K562 (cell line): ENCODE measurements at regions not wholly inside any gene's neighbourhood (a gene's known extent, or its start where the extent isn't known, plus 50 kb on each side); places are given as distances from the start of the nearest gene placed in this dataset.
A peak's percentile ranks its signal among the peaks of the same experiment; 100 is the strongest.

Experiments used
- ATAC-seq: fragments of 200-7000 bp; cut with Tn5 transposase; 3 replicates; pipeline ENCODE4 v1.9.1; 2020; ENCODE audit warnings: moderate library complexity
- BruUV-seq: library from RNA; stranded (reverse); fragments of 400-500 nt; replicated peaks from 2 replicates; lab custom pipeline; 2021; lab: Mats Ljungman, UMichigan
- CTCF ChIA-PET: fragments of 300-600 bp; formaldehyde crosslinking; extraction: SDS; loops from one replicate; lab custom pipeline; 2021; ENCODE audit warnings: low intra/inter-chr PET ratio; lab: Yijun Ruan, JAX
- POLR2A ChIA-PET: fragments of 300-600, 350-650 bp; sonication (Branson Sonifier 250); formaldehyde crosslinking; extraction: SDS; loops from one replicate; lab custom pipeline; 2021; ENCODE audit warnings: antibody characterized with exemption, inconsistent platforms; lab: Yijun Ruan, JAX
- DNase-seq, 4 experiments: peaks; one replicate each; pipeline versions ENCODE4 v3.0.0 to v3.0.0-alpha.2; 2011 to 2018; ENCODE audit warnings: low spot score in 3 of 4, mixed read lengths in 3 of 4; ENCODE audit errors: extremely low read depth in 1 of 4
- FAIRE-seq: peaks from 2 replicates; lab custom pipeline; 2011; peaks lifted over from hg19 to GRCh38; lab: Jason Lieb, UNC
- H2AFZ ChIP-seq: 2 replicates; pipeline ENCODE4 v1.6.0; 2011; ENCODE audit warnings: low read depth, low read length, control low read depth, inconsistent platforms
- H3K27ac ChIP-seq: fragments of 200-600 bp; 3 replicates; pipeline ENCODE4 v1.8.0; 2011; ENCODE audit warnings: low read depth, mild to moderate bottlenecking, control low read depth, inconsistent platforms, low read length, moderate library complexity, mixed read lengths; ENCODE audit errors: extremely low read depth
- H3K27me3 ChIP-seq, 2 experiments: fragments of 300-600 bp in 1 of 2; 2 replicates in 1 of 2; 3 replicates in 1 of 2; pipeline versions ENCODE4 v1.6.0 to v1.8.0; 2011; ENCODE audit warnings: inconsistent platforms in 2 of 2, low read length in 2 of 2, mild to moderate bottlenecking in 1 of 2, mixed read lengths in 1 of 2, moderate library complexity in 1 of 2; ENCODE audit not compliant: control insufficient read depth in 2 of 2, insufficient read depth in 2 of 2
- H3K36me3 ChIP-seq: fragments of 300-600 bp; 3 replicates; pipeline ENCODE4 v1.8.0; 2011; ENCODE audit warnings: mild to moderate bottlenecking, low read length, inconsistent platforms; ENCODE audit not compliant: control insufficient read depth, insufficient read depth
- H3K4me1 ChIP-seq, 2 experiments: fragments of 200-600 bp in 1 of 2; replicated peaks in 1 of 2; 2 replicates in 1 of 2; 3 replicates in 1 of 2; pipeline versions ENCODE4 v1.5.1 to v1.8.0; 2011; ENCODE audit warnings: inconsistent platforms in 2 of 2, low read length in 2 of 2, mild to moderate bottlenecking in 1 of 2, mixed read lengths in 1 of 2, moderate library complexity in 1 of 2; ENCODE audit not compliant: control insufficient read depth in 2 of 2, insufficient read depth in 2 of 2
- H3K4me2 ChIP-seq: 2 replicates; pipeline ENCODE4 v1.6.1; 2011; ENCODE audit warnings: low read length, control low read depth, inconsistent platforms, mixed read lengths; ENCODE audit not compliant: insufficient read depth
- H3K4me3 ChIP-seq: fragments of 200-600 bp; sonication (generic), shearing (Covaris generic); 2 replicates; pipeline ENCODE4 v1.5.1; 2016; ENCODE audit warnings: control low read depth, inconsistent platforms
- H3K79me2 ChIP-seq: fragments of 200-600 bp; 3 replicates; pipeline ENCODE4 v1.8.0; 2011; ENCODE audit warnings: low read length, inconsistent platforms; ENCODE audit not compliant: control insufficient read depth, insufficient read depth
- H3K9ac ChIP-seq, 2 experiments: 2 replicates each; pipeline versions ENCODE4 v1.6.0 to v1.6.1; 2011; ENCODE audit warnings: low read depth in 2 of 2, low read length in 2 of 2, control low read depth in 1 of 2, inconsistent platforms in 1 of 2, mild to moderate bottlenecking in 1 of 2, mixed read lengths in 1 of 2; ENCODE audit not compliant: insufficient read depth in 1 of 2
- H3K9me1 ChIP-seq: one replicate; pipeline ENCODE4 v1.6.0; 2011; ENCODE audit warnings: inconsistent platforms, mild to moderate bottlenecking, low read length, moderate library complexity; ENCODE audit not compliant: control insufficient read depth, insufficient read depth
- H3K9me3 ChIP-seq: replicated peaks from 2 replicates; pipeline ENCODE4 v1.5.1; 2011; ENCODE audit warnings: low read depth, low read length, inconsistent platforms; ENCODE audit not compliant: control insufficient read depth, insufficient read depth
- H4K20me1 ChIP-seq: replicated peaks from 2 replicates; pipeline ENCODE4 v1.6.1; 2011; ENCODE audit warnings: low read length, inconsistent platforms, mixed read lengths; ENCODE audit not compliant: control insufficient read depth, insufficient read depth
- C11orf30 ChIP-seq: fragments of 450-650 bp; IDR thresholded peaks from 2 replicates; pipeline ENCODE4 v1.6.1; 2016; ENCODE audit warnings: low read depth, mild to moderate bottlenecking
- ESRRB ChIP-seq: fragments of 250-450 bp; sonication (Bioruptor Pico); IDR thresholded peaks from 2 replicates; pipeline ENCODE4 v1.5.0; 2020; ENCODE audit warnings: mild to moderate bottlenecking, moderate library complexity, borderline replicate concordance
- EWSR1 ChIP-seq: fragments of 450-650 bp; IDR thresholded peaks from 2 replicates; pipeline ENCODE4 v1.6.1; 2018; ENCODE audit warnings: borderline replicate concordance, mild to moderate bottlenecking, low read depth, moderate library complexity; ENCODE audit not compliant: partially characterized antibody
- KLF16 ChIP-seq: IDR thresholded peaks from 2 replicates; pipeline ENCODE4 v1.6.1; 2016; ENCODE audit warnings: antibody characterized with exemption
- MAFF ChIP-seq: IDR thresholded peaks from 2 replicates; pipeline ENCODE4 v1.6.1; 2012; ENCODE audit warnings: low read length, improper control_type of control experiment
- MAFG ChIP-seq: fragments of 450-650 bp; conservative IDR thresholded peaks from 2 replicates; pipeline ENCODE4 v1.6.1; 2016; ENCODE audit warnings: missing genetic modification characterization, missing compliant biosample characterization
- MAFK ChIP-seq: IDR thresholded peaks from 2 replicates; pipeline ENCODE4 v1.6.1; 2011; ENCODE audit warnings: low read length, improper control_type of control experiment
- MEF2D ChIP-seq: conservative IDR thresholded peaks from 2 replicates; pipeline ENCODE4 v1.6.1; 2016; ENCODE audit warnings: low read depth, missing genetic modification characterization, missing compliant biosample characterization
- NCOR1 ChIP-seq: fragments of 450-650 bp; IDR thresholded peaks from 2 replicates; pipeline ENCODE4 v1.6.1; 2016; ENCODE audit warnings: mild to moderate bottlenecking, moderate library complexity
- NFE2 ChIP-seq: IDR thresholded peaks from 2 replicates; pipeline ENCODE4 v1.6.1; 2014; ENCODE audit warnings: antibody characterized with exemption, low read depth
- NR0B1 ChIP-seq: fragments of 450-650 bp; IDR thresholded peaks from one replicate; pipeline ENCODE4 v1.6.1; 2018; ENCODE audit warnings: mild to moderate bottlenecking, moderate library complexity; ENCODE audit not compliant: partially characterized antibody
- POLR2G ChIP-seq: fragments of 200-400 bp; formaldehyde crosslinking; IDR thresholded peaks from 2 replicates; pipeline ENCODE4 v1.6.1; 2017; ENCODE audit warnings: low read depth, mild to moderate bottlenecking, antibody characterized with exemption, low read length, moderate library complexity
- PRPF4 ChIP-seq: fragments of 200-400 bp; formaldehyde crosslinking; IDR thresholded peaks from one replicate; pipeline ENCODE4 v1.6.1; 2017; ENCODE audit warnings: low read length, low read depth, mild to moderate bottlenecking; ENCODE audit not compliant: insufficient read depth, poor library complexity, severe bottlenecking
- RCOR1 ChIP-seq, 2 experiments: IDR thresholded peaks; 2 replicates each; pipeline ENCODE4 v1.6.1; 2012; ENCODE audit warnings: low read depth in 2 of 2, low read length in 2 of 2, borderline replicate concordance in 1 of 2, improper control_type of control experiment in 1 of 2
- RUNX1 ChIP-seq: sonication (generic); IDR thresholded peaks from 2 replicates; pipeline ENCODE4 v1.6.1; 2016; ENCODE audit warnings: antibody characterized with exemption, low read depth
- ZNF224 ChIP-seq: sonication (generic); formaldehyde crosslinking; IDR thresholded peaks from 2 replicates; pipeline ENCODE4 v1.8.0; 2022; ENCODE audit warnings: mild to moderate bottlenecking, missing genetic modification reagents
- ZNF253 ChIP-seq: fragments of 250-450 bp; sonication (Bioruptor Pico); conservative IDR thresholded peaks from 2 replicates; pipeline ENCODE4 v1.6.1; 2021; ENCODE audit warnings: mild to moderate bottlenecking
- ZNF316 ChIP-seq: fragments of 450-650 bp; IDR thresholded peaks from 2 replicates; pipeline ENCODE4 v1.6.1; 2016
- ZNF583 ChIP-seq: fragments of 250-450 bp; sonication (Bioruptor Pico); IDR thresholded peaks from 2 replicates; pipeline ENCODE4 v1.4.0; 2020
- ZNF707 ChIP-seq: fragments of 250-450 bp; sonication (Bioruptor Pico); conservative IDR thresholded peaks from 2 replicates; pipeline ENCODE4 v1.8.0; 2022; ENCODE audit warnings: inconsistent platforms, mild to moderate bottlenecking, moderate library complexity
- WGBS: fragments of 100-300 bp; shearing (Covaris generic); methylation state at CpG from one replicate; pipeline ENCODE4 v1.1.6; 2016; ENCODE audit warnings: low coverage, mixed read lengths; ENCODE audit not compliant: insufficient coverage; ENCODE audit errors: missing lambda C conversion rate; 5-methylcytosine and 5-hydroxymethylcytosine counted together
- in situ Hi-C: fragments of 300-500 bp; cut with MboI; formaldehyde crosslinking; loops from 4 replicates; pipeline ENCODE4 v1.15.0; 2018; ENCODE audit warnings: inconsistent platforms, mixed read lengths
- intact Hi-C: fragments of 100-400 bp; cut with micrococcal nuclease; formaldehyde crosslinking; loops from 2 replicates; pipeline ENCODE4 v1.14.2; 2022
- TF ChIP-seq, protein P1 (sequence below): fragments of 250-450 bp; sonication (Bioruptor Pico); IDR thresholded peaks from 2 replicates; pipeline ENCODE4 v1.5.1; 2021; ENCODE audit warnings: mild to moderate bottlenecking
- TF ChIP-seq, protein P2 (sequence below), 2 experiments: IDR thresholded peaks; 2 replicates each; pipeline ENCODE4 v1.6.1; 2011; ENCODE audit warnings: borderline replicate concordance in 1 of 2, control low read depth in 1 of 2, low read depth in 1 of 2, low read length in 1 of 2, mild to moderate bottlenecking in 1 of 2, mixed read lengths in 1 of 2, moderate library complexity in 1 of 2; ENCODE audit not compliant: insufficient read depth in 1 of 2, insufficient read length in 1 of 2, poor library complexity in 1 of 2, severe bottlenecking in 1 of 2; ENCODE audit errors: extremely low read depth in 1 of 2

- no TSS peak for BruUV-seq
- ChIA-PET CTCF (no interaction called here), POLR2A (interaction anchor here (0.6 kb wide), 1 partner anchor 183 kb away, joined by 3 read pairs; no protein-coding TSS in a partner anchor)
- TF ChIP-seq ZNF316 (peak; percentile 64), NR0B1 (no peak), ZNF253 (CRISPR knock-in tag) (no peak), RCOR1 (IDR thresholded peaks at IDR 0.05; ENCODE audit: borderline replicate concordance in 1 of 2, low read depth in 2 of 2, low read length in 2 of 2) (no peak), C11orf30 (peak; percentile 31; the same call in 1 of the 2 replicates), EWSR1 (no peak), MAFK (peak; percentile 76), KLF16 (no peak), RUNX1 (no peak), ZNF224 (CRISPR knock-in tag) (no peak), NCOR1 (no peak), POLR2G (no peak), PRPF4 (no peak), ZNF707 (CRISPR knock-in tag) (no peak), MAFG (peak; percentile 38; the same call in 1 of the 2 replicates), MAFF (peak; percentile 68), MEF2D (tag) (no peak), ESRRB (CRISPR knock-in tag) (no peak), ZNF583 (CRISPR knock-in tag) (no peak), NFE2 (no peak)
- TF ChIP-seq, protein P1, sequence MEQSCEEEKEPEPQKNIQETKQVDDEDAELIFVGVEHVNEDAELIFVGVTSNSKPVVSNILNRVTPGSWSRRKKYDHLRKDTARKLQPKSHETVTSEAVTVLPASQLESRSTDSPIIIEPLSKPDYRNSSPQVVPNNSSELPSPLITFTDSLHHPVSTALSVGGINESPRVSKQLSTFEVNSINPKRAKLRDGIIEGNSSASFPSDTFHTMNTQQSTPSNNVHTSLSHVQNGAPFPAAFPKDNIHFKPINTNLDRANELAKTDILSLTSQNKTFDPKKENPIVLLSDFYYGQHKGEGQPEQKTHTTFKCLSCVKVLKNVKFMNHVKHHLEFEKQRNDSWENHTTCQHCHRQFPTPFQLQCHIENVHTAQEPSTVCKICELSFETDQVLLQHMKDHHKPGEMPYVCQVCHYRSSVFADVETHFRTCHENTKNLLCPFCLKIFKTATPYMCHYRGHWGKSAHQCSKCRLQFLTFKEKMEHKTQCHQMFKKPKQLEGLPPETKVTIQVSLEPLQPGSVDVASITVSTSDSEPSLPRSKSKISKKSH (CRISPR knock-in tag), result no peak
- TF ChIP-seq, protein P2, sequence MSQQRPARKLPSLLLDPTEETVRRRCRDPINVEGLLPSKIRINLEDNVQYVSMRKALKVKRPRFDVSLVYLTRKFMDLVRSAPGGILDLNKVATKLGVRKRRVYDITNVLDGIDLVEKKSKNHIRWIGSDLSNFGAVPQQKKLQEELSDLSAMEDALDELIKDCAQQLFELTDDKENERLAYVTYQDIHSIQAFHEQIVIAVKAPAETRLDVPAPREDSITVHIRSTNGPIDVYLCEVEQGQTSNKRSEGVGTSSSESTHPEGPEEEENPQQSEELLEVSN (IDR thresholded peaks at IDR 0.05; ENCODE audit: borderline replicate concordance in 1 of 2, extremely low read depth in 1 of 2, insufficient read depth in 1 of 2, insufficient read length in 1 of 2, low read depth in 1 of 2, low read length in 1 of 2, poor library complexity in 1 of 2, severe bottlenecking in 1 of 2), result no peak
- ATAC-seq (no peak), FAIRE-seq (no peak), DNase-seq (no peak)
- no peak overlapping the region for H3K27ac ChIP-seq
- no peaks in the 10 kb centered on the region for H3K79me2 ChIP-seq
- WGBS, result 0% methylated on average over 2 of the region's 2 CpGs
- no peaks in the 10 kb centered on the region for H3K9me1 ChIP-seq
- H3K36me3 ChIP-seq, result no peaks in the 10 kb centered on the region
- in situ Hi-C loops (no loop called here), intact Hi-C loops (no loop called here)
- H3K9ac ChIP-seq, result no peak overlapping the region
- no peaks in the 10 kb centered on the region; a peak in 1 of 5 replicates for H3K4me1 ChIP-seq
- no peak overlapping the region for H3K4me2 ChIP-seq
- H3K9me3 ChIP-seq, result no peaks in the 10 kb centered on the region
- no peak overlapping the region for H3K4me3 ChIP-seq
- no peaks in the 10 kb centered on the region for H4K20me1 ChIP-seq
- no peaks in the 10 kb centered on the region for H3K27me3 ChIP-seq
- no peak overlapping the region for H2AFZ ChIP-seq
Measured at GRCh38 chr16:5670198-5670597, 572.6 kb upstream of the EEF2KMT start.
